Liver (tissue), 8 donors: ENCODE measurements at regions not wholly inside any gene's neighbourhood (a gene's known extent, or its start where the extent isn't known, plus 50 kb on each side); places are given as distances from the start of the nearest gene placed in this dataset.

Experiments used
- DNase-seq: peaks from one replicate; pipeline ENCODE4 v3.0.0-alpha.2; 2017; ENCODE audit warnings: low spot score
- H3K27ac ChIP-seq, 2 donors: one replicate each; pipeline ENCODE4 v1.7.0; 2013; ENCODE audit warnings: inconsistent platforms in 2 of 2, low read length in 2 of 2, control low read depth in 1 of 2, low read depth in 1 of 2, mild to moderate bottlenecking in 1 of 2
- H3K27me3 ChIP-seq, 4 donors: one replicate each; pipeline versions ENCODE4 v1.6.1 to v1.7.0; 2013; ENCODE audit warnings: low read length in 3 of 4, inconsistent platforms in 1 of 4, mild to moderate bottlenecking in 1 of 4, moderate library complexity in 1 of 4; ENCODE audit not compliant: control insufficient read depth in 4 of 4, insufficient read depth in 4 of 4
- H3K36me3 ChIP-seq, 4 donors: one replicate each; pipeline versions ENCODE4 v1.6.1 to v1.7.0; 2013; ENCODE audit warnings: low read length in 3 of 4, mild to moderate bottlenecking in 3 of 4, low read depth in 1 of 4, moderate library complexity in 1 of 4; ENCODE audit not compliant: control insufficient read depth in 4 of 4, insufficient read depth in 3 of 4
- H3K4me1 ChIP-seq, 4 donors: one replicate each; pipeline versions ENCODE4 v1.6.1 to v1.7.0; 2013; ENCODE audit warnings: low read length in 3 of 4, mild to moderate bottlenecking in 3 of 4, moderate library complexity in 1 of 4; ENCODE audit not compliant: control insufficient read depth in 4 of 4, insufficient read depth in 4 of 4
- H3K4me3 ChIP-seq, 3 donors: one replicate each; pipeline versions ENCODE4 v1.6.1 to v1.7.0; 2013; ENCODE audit warnings: low read length in 3 of 3, control low read depth in 1 of 3, low read depth in 1 of 3, mild to moderate bottlenecking in 1 of 3
- H3K9ac ChIP-seq, 2 donors: one replicate each; pipeline ENCODE4 v1.7.0; 2013; ENCODE audit warnings: low read length in 2 of 2, mild to moderate bottlenecking in 2 of 2, moderate library complexity in 2 of 2, control low read depth in 1 of 2, low read depth in 1 of 2
- H3K9me3 ChIP-seq, 4 donors: one replicate each; pipeline versions ENCODE4 v1.6.1 to v1.7.0; 2013; ENCODE audit warnings: low read length in 3 of 4; ENCODE audit not compliant: control insufficient read depth in 4 of 4
- ATF3 ChIP-seq: IDR thresholded peaks from 2 replicates; pipeline ENCODE4 v1.6.1; 2016; ENCODE audit warnings: antibody characterized with exemption
- CTCF ChIP-seq: fragments of 150-350 bp; IDR thresholded peaks from 2 replicates; pipeline ENCODE4 v1.5.1; 2017; ENCODE audit warnings: improper control_type of control experiment, low read depth, low read length; ENCODE audit not compliant: missing input control
- EGR1 ChIP-seq, 2 donors: IDR thresholded peaks; 2 replicates each; pipeline ENCODE4 v1.6.1; 2016 to 2018; ENCODE audit warnings: antibody characterized with exemption in 2 of 2, low read depth in 2 of 2
- FOXA1 ChIP-seq: IDR thresholded peaks from 2 replicates; pipeline ENCODE4 v1.6.1; 2016; ENCODE audit warnings: antibody characterized with exemption
- FOXA2 ChIP-seq: IDR thresholded peaks from 2 replicates; pipeline ENCODE4 v1.6.1; 2016; ENCODE audit warnings: antibody characterized with exemption
- GABPA ChIP-seq, 2 donors: IDR thresholded peaks in 1 of 2; conservative IDR thresholded peaks in 1 of 2; 2 replicates each; pipeline ENCODE4 v1.6.1; 2016; ENCODE audit warnings: antibody characterized with exemption in 2 of 2, mild to moderate bottlenecking in 1 of 2, moderate library complexity in 1 of 2
- HNF4A ChIP-seq, 2 donors: conservative IDR thresholded peaks; 2 replicates each; pipeline ENCODE4 v1.6.1; 2016; ENCODE audit warnings: antibody characterized with exemption in 2 of 2, mild to moderate bottlenecking in 2 of 2
- HNF4G ChIP-seq: IDR thresholded peaks from 2 replicates; pipeline ENCODE4 v1.6.1; 2016; ENCODE audit warnings: antibody characterized with exemption
- JUND ChIP-seq, 2 donors: IDR thresholded peaks; 2 replicates each; pipeline ENCODE4 v1.6.1; 2016; ENCODE audit warnings: antibody characterized with exemption in 2 of 2
- MAX ChIP-seq: IDR thresholded peaks from 2 replicates; pipeline ENCODE4 v1.6.1; 2016; ENCODE audit warnings: antibody characterized with exemption
- NR2F2 ChIP-seq: IDR thresholded peaks from 2 replicates; pipeline ENCODE4 v1.6.1; 2016; ENCODE audit warnings: antibody characterized with exemption
- RAD21 ChIP-seq, 2 donors: IDR thresholded peaks; 2 replicates each; pipeline ENCODE4 v1.6.1; 2016; ENCODE audit warnings: antibody characterized with exemption in 2 of 2, mild to moderate bottlenecking in 2 of 2
- REST ChIP-seq: IDR thresholded peaks from 2 replicates; pipeline ENCODE4 v1.6.1; 2016; ENCODE audit warnings: antibody characterized with exemption, mild to moderate bottlenecking
- RXRA ChIP-seq, 2 donors: IDR thresholded peaks; 2 replicates each; pipeline ENCODE4 v1.6.1; 2017 to 2018; ENCODE audit warnings: antibody characterized with exemption in 2 of 2, mild to moderate bottlenecking in 1 of 2
- SP1 ChIP-seq: IDR thresholded peaks from 2 replicates; pipeline ENCODE4 v1.6.1; 2018; ENCODE audit warnings: antibody characterized with exemption, mild to moderate bottlenecking
- TAF1 ChIP-seq: conservative IDR thresholded peaks from 2 replicates; pipeline ENCODE4 v1.6.1; 2016; ENCODE audit warnings: antibody characterized with exemption, mild to moderate bottlenecking
- YY1 ChIP-seq: IDR thresholded peaks from 2 replicates; pipeline ENCODE4 v1.6.1; 2016; ENCODE audit warnings: antibody characterized with exemption, mild to moderate bottlenecking
- ZBTB33 ChIP-seq: IDR thresholded peaks from 2 replicates; pipeline ENCODE4 v1.6.1; 2016; ENCODE audit warnings: antibody characterized with exemption
- WGBS: extraction: QIAGEN DNeasy Blood & Tissue Kit; methylation state at CpG from one replicate; pipeline ENCODE4 v1.1.7; 2013; 5-methylcytosine and 5-hydroxymethylcytosine counted together
- donor health status: healthy.
- donor health status: healthy.
- donor health status: healthy.
- donor health status: healthy.
- donor health status: healthy.

GRCh38 chr3:76054404-76054803 lies 269.1 kb upstream of the ZNF717 start (continued):
- TF ChIP-seq HNF4A (conservative IDR thresholded peaks at IDR 0.05) (no peak), HNF4G (no peak), MAX (no peak), ZBTB33 (no peak), RAD21 (IDR thresholded peaks at IDR 0.05) (no peak), SP1 (no peak), ATF3 (no peak), RXRA (IDR thresholded peaks at IDR 0.05) (no peak)

GRCh38 chr3:76061654-76062053 lies 276.3 kb upstream of the ZNF717 start:
- 78% methylated on average over 3 of the region's 3 CpGs for whole genome bisulfite sequencing

More at GRCh38 chr3:76061654-76062053, 276.3 kb upstream of the ZNF717 start:
- TF ChIP-seq NR2F2: no peak
- TF ChIP-seq REST: no peak
- TF ChIP-seq FOXA2: no peak
- no peak for TF ChIP-seq RAD21 (IDR thresholded peaks at IDR 0.05)
- TF ChIP-seq RXRA (IDR thresholded peaks at IDR 0.05): no peak
- TF ChIP-seq HNF4A (conservative IDR thresholded peaks at IDR 0.05): no peak
- no peak for TF ChIP-seq FOXA1
- no peak for TF ChIP-seq CTCF
- TF ChIP-seq ATF3: no peak
- no peak for TF ChIP-seq EGR1 (IDR thresholded peaks at IDR 0.05; ENCODE audit: low read depth in 2 of 2)
- TF ChIP-seq HNF4G: no peak
- no peak for TF ChIP-seq ZBTB33
- no peak for TF ChIP-seq YY1
- TF ChIP-seq MAX: no peak
- no peak for TF ChIP-seq GABPA (IDR thresholded peaks at IDR 0.05 in 1 of 2, conservative IDR thresholded peaks at IDR 0.05 in 1 of 2)
- TF ChIP-seq TAF1: no peak
- TF ChIP-seq JUND (IDR thresholded peaks at IDR 0.05): no peak
- no peak for DNase-seq
- Histone ChIP-seq H3K27ac (no peak overlapping the region), H3K27me3 (peaks cover 0 to 4% (median 0%) of the 10 kb centered on the region in 4 donors), H3K9me3 (peaks cover 0 to 3% (median under 1%) of the 10 kb centered on the region in 4 donors), H3K4me1 (no peaks in the 10 kb centered on the region), H3K9ac (no peak overlapping the region), H3K36me3 (no peaks in the 10 kb centered on the region), H3K4me3 (no peak overlapping the region)
